ENCODE measurements at regions not wholly inside any gene's neighbourhood (a gene's known extent, or its start where the extent isn't known, plus 50 kb on each side); places are given as distances from the start of the nearest gene placed in this dataset.

- DNase-seq: no peak
Observed at GRCh38 chr6:91744566-91744965, 1157.7 kb upstream of the MAP3K7 start.

- no peak for DNase-seq
Observed at GRCh38 chr6:91743756-91744155, 1156.9 kb upstream of the MAP3K7 start.

DNA sequence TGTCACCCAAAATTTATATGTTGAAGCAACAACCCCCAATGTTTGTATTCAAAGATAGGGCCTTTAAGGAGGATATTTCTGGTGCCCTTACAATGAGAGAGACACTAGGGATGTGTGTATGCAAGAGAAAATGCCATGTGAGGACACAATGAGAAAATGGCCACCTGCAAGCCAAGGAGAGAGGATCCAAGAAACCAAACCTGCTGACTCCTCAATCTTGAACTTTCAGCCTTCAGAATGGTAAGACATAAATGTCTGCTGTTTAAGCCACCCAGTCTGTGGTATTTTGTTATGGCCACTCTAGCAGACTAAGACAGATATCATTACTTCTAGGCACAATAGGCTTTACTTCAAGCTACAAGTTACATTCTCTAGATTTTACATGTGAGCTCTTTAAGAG lies 1145.1 kb upstream of the MAP3K7 start:
- no peak for DNase-seq

GRCh38 chr6:91730710-91731109 lies 1143.8 kb upstream of the MAP3K7 start:
- DNase-seq: no peak

- no peak for DNase-seq
Observed at GRCh38 chr6:91720324-91720723, 1133.5 kb upstream of the MAP3K7 start.

DNA sequence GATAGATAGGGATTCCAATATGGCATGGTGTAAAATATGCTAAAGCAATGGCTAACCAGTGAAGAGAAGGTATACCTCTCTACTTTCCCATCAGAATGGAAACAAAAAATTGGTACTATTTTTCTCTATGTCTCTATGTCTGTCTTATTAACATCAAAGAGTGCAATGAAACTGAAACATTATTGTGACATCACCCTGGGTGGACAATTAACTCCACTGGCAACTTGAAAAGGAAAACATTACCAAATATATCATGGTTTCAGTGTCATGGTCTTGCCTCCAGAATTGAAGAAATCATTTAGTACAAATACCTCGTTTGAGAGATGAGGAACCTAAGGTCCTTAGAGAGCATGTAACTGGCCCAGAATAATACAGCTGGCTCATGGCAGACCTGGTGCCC lies 1132.5 kb upstream of the MAP3K7 start:
- DNase-seq: no peak

DNA sequence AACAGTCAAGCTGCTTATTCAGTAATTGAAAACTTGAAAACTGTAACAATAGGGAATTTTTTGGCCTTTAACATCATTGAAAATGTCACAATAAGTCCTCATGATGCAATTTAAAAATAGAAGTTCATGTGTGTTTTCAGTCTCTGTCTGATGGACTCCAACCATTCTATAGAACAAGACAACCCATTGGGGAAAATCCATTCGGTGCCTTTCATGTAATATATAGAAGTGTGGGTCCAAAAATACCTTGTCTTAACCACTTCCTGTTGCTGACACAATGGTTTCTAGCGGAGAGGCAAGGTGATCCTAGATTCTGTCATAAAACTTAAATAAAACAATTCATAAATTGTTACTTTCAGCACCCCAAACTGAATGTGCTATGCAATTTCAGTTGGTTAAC lies 1131.3 kb upstream of the MAP3K7 start:
- no peak for DNase-seq

DNA sequence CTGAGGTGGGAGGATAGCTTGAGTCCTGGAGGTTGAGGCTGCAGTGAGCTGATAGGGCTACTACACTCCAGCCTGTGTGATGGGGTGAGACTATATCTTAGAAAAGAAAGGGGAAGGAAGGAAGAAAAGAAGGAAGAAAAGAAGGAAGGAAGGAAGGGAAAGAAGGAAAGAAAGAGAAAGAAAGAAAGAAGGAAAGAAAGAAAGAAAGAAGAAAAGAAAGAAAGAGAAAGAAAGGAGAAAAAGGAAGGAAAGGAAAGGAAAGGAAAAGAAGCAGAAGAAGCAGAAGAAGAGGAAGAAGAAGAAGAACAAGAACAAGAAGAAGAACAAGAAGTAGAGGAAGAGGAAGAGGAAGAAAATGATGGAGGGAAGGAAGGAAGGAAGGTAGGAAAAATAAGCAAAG lies 1130.2 kb upstream of the MAP3K7 start:
- DNase-seq: no peak

GRCh38 chr6:91716361-91716760 lies 1129.5 kb upstream of the MAP3K7 start:
- no peak for DNase-seq

- no peak for DNase-seq
Observed at GRCh38 chr6:91715171-91715805, 1128.4 kb upstream of the MAP3K7 start.

DNA sequence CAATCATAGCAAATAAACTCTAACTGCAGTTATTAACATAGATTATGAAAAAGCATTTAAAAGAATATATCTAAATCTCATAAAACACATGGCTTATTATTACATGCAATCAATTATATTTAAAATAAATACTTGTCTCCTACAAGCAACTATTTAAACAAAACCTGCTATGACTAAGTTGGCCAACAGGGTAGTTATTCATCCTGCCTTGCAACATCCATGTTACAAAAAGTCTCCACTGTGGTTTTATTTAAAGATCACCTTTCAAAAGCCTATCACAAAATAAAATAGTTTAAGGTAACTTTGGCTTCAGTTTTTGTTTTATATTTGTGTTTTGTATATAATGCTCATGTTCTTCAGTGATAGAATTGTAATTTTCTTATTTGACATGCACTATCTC lies 1127.0 kb upstream of the MAP3K7 start:
- no peak for DNase-seq

GRCh38 chr6:91711518-91711917 lies 1124.6 kb upstream of the MAP3K7 start:
- no peak for DNase-seq

- DNase-seq: no peak
Observed at GRCh38 chr6:91710342-91710741, 1123.5 kb upstream of the MAP3K7 start.

GRCh38 chr6:91708534-91708933 lies 1121.7 kb upstream of the MAP3K7 start:
- no peak for DNase-seq

- DNase-seq: no peak
Observed at GRCh38 chr6:91705646-91706045, 1118.8 kb upstream of the MAP3K7 start.

DNA sequence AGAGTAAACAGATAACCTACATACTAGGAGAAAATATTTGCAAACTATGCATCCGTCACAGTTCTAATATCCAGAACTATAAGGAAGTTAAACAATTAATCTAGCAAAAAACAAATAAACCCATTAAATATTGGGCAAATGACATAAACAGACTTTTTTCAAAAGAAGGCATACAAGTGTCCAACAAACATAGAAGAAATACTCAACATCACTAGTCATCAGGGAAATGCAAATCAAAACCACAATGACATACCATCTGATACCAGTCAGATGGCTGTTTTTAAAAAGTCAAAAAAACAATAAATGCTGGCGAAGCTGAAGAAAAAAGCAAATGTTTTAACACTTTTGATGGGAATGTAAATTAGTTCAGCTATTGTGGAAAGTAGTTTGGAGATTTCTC lies 1117.7 kb upstream of the MAP3K7 start:
- no peak for DNase-seq

DNA sequence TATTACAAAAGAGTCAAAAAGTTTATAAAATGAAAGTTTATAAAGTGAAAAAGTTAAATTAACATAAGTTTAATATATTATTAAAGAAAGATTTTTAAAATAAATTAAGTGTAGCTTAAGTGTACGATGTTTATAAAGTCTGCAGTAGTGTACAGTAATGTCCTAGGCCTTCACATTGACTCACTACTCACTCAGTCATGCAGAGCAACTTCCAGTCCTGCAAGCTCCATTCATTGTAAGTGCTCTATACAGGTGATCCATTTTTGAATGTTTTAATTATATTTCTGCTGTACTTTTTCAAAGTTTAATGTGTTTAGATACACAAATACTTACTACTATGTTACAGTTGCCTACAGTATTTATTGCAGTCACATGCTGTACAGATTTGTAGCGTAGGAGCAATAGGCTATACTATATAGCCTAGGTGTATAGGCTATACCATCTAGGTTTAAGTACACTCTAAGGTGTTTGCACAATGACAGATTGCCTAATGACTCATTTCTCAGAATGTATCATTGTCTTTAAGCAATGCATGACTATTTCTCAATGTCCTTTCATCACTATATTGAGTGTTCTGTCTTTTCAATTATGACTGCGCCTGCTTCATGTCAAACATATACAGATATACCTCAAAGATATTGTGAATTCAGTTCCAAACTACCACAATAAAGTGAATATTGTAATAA lies 1110.3 kb upstream of the MAP3K7 start:
- DNase-seq: no peak

DNA sequence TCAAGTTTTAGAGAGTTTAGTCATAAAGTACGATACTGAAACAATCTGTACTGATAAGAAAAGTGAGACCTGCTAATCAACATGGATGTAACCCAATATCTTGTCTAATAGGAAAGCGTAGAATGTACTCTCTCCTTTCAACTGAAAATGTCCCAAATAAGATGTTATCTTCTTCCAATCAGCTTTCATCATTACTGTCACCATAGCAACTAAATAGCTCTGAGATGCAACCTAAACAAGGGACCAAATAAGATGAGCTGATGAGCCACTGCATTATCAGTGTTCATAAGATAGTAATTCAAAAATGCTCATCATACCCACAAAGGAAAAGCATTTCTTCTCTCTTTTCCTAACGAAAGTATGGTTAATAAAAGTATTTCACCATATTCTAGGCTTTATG lies 1108.3 kb upstream of the MAP3K7 start:
- no peak for DNase-seq

GRCh38 chr6:91694016-91694654 lies 1107.3 kb upstream of the MAP3K7 start:
- no peak for DNase-seq

- DNase-seq: no peak
Observed at GRCh38 chr6:91691449-91691848, 1104.6 kb upstream of the MAP3K7 start.

- DNase-seq: no peak
Observed at GRCh38 chr6:91683240-91683639, 1096.4 kb upstream of the MAP3K7 start.

DNA sequence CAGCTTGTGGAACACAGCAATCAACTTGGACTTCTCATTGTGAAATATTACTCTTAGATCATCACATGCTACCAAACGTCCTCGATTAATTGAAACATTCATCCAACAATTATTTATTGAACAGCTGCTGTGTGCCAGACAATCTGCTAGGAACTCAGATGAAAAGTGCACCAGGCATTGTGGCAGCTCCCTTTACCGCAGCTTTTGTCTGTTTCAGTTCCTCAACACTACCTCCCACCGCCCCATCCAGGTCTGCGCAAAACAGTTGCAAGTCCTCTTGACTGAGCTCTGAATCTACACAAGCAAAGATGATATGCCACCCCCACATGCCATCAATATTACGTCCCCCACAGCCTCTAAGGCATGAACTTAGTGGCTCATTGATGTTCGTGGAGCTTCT lies 1094.4 kb upstream of the MAP3K7 start:
- no peak for DNase-seq

DNA sequence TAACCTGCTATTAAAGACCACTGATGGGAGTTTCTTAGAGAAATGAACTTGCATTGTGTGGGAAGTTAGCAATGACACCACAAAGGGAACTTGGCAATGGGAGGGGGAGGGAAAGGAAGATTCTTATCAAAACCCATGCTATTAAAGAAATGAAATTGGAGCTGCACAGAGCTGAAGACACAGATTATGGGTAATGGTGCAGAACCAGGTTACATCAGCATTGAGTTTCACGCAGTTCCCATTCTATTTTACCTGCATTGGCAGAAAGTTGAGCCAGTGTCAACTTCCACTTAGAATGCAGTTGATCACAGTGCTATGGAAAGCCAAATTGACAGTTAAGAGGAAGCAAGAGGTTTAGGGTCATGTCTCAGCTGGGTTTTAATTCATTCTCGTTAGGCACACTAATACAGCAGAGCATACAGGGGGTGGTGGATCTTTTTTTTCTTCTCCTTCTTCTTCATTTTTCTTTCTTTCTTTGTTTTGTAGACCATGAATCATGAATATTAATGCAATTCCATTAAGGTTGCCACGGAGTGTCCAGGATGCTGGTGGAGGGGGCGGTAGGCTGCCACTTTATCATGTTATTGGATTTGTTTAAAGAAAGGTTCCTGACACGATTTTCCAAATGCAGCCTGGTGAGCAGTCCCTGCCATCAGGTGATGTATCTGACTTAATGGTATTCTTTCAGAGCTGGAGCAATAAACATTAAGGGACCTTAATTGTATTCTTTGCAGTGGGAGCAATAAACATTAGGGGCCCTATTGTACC lies 1092.0 kb upstream of the MAP3K7 start:
- DNase-seq: no peak

- DNase-seq: no peak
Observed at GRCh38 chr6:91672201-91672600, 1085.3 kb upstream of the MAP3K7 start.
